LoVo (cell line): ENCODE measurements at regions not wholly inside any gene's neighbourhood (a gene's known extent, or its start where the extent isn't known, plus 50 kb on each side); places are given as distances from the start of the nearest gene placed in this dataset.
"Not testable (repeated sequence)": the region's sequence is repeated elsewhere in the genome, so short reads cannot be mapped to it uniquely, and the experiment has no call there.

Experiments
- DNase-seq: peaks from one replicate; pipeline ENCODE4 v3.0.0-alpha.2; 2016; ENCODE audit warnings: low spot score

DNA sequence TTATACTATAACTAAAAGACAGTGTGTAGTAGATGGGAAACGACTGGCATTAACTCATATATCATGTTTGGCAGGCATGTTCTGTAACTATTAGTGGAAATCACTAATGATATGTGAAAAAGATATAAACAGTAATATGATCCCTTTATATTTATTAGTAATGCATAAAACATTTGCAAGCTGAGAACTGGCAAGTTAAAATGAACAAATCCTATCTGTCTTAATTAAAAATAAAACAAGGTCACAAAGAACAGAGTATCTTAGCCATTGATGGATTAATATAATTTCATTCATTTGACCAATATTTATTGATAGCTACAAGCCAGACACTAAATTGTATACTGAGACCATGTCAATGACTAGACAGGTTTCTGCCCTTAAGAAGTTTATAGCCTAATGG lies 154.5 kb downstream of the CRPPA start:
- DNase-seq, result no peak

DNA sequence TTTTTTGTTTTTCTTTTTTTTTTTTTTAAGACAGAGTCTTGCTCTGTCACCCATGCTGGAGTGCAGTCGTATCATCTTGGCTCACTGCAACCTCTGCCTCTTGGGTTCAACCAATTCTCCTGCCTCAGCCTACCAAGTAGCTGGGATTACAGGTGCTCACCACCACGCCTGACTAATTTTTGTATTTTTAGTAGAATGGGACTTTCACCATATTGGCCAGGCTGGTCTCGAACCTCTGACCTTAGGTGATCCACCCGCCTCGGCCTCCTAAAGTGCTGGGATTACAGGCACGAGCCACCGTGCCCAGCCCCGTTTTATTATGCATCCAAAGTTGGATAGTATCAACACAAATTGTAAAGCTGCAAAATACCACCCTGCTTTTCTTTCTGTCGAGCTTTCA lies 154.9 kb downstream of the CRPPA start:
- not testable (repeated sequence) for DNase-seq

DNA sequence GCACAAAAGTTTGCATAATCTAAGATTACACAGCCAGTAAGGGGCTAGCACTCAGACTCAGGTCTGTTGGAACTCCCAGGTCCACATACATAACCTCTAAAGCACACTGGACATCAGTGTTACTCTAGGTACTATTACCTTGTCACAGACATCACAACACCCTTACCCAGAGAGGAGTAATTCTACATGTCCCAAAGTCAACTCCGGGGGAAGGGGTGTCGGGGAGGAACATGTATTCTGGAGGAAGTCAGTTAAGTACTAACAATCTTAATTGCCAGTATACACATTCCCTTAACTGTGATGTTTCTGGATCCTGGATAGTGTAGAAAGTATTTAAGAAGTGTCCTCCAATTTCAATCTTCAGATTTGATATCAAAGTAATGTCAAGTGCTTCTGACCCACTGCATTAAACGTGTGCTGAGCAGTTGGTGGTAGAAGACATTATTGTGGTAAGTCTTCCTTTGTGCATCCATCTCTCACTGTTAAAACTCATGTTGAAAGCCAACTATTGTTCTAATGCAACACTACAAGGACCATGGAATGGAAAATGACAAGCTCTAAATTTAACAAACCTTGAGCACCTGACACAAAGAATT lies 155.4 kb downstream of the CRPPA start:
- DNase-seq, result no peak

DNA sequence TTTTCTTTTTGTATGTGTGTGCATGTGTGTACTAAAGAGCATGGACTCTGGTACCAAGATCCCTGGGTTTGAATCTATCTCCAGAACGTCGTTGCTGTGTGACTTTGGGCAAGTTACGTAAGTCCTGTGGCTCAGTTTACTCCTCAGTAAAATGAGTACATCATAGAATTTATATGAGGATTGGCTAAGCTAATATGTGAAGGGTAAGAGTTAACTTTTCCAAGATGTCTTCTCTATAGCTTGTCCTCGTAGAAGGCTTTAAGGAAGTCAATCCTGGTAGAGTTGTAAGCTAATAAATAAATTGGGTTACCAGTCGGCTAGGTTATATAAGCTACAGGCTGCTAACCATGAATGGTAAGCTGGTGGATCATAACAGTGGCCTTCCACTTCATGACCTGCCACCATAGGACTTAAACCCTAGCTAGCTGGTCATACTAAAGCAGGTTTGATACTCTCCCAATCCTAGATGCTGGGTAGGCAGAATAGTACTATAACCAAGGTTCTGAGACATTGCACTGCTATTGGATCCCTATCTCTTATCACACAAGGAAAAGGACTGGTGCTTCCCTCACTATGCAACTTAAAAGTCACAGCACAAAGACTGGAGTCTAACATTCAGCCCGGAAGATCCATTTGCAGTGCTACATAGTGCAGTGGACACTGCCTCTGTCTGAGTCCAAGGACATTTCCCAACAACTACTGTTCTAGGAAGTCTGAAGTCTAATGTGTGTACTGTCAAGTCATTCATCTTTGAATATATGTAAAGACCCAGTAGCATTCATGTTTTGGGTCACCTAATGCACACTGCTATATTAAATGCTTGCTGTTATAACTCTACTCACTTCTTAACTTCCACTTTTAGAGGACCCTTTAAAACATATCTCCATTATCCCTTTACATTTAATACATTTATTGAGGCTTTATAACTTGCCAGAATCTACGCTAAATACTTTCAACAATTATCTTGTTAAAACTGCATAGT lies 156.2 kb downstream of the CRPPA start:
- DNase-seq, result no peak

DNA sequence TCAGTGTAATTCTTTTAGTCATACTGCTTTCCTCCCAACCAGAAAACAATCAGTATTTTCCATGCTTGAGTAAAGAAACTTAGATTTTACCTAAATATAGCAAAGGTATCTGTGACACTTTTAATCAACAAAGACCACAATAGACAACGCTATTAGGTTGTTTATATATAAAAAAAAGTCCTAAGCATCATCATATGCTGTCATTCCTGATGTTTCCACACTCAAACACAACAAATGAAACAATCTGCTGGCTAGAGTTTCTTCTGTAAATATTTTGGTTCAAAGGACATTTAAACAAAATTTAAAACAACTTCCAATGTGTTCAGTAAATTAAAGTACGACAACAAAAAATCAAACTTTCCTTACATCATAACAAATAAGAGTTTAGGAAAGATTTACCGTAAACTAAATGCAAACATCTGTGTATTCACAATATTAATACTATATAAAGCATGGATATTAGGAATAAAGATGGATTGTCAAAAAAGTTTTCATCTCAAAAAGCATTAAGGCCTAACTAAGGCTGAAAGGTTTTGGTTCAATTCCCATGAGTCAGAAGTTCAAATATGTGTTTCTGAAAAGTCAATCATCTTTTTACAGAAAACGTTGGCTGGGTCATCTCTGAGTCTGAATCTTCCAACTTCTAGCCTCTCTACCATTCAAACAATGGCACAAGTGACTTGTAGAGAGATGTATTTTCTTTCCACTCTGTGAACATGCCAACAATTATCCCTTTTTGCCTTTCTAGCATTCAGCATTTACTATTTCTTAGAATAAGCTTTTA lies 157.1 kb downstream of the CRPPA start:
- no peak for DNase-seq

DNA sequence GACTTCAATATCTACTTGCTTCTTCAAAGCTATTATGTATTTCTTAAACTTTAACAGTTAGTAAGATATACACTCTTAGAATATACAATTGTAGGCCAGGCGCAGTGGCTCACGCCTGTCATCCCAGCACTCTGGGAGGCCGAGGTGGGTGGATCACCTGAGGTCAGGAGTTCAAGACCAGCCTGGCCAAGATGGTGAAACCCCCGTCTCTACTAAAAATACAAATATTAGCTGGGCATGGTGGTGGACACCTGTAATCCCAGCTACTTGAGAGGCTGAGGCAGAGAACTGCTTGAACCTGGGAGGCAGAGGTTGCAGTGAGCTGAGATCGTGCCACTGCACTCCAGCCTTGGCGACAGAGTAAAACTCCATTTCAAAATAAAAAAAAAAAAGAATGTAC lies 158.0 kb downstream of the CRPPA start:
- DNase-seq, result not testable (repeated sequence)

DNA sequence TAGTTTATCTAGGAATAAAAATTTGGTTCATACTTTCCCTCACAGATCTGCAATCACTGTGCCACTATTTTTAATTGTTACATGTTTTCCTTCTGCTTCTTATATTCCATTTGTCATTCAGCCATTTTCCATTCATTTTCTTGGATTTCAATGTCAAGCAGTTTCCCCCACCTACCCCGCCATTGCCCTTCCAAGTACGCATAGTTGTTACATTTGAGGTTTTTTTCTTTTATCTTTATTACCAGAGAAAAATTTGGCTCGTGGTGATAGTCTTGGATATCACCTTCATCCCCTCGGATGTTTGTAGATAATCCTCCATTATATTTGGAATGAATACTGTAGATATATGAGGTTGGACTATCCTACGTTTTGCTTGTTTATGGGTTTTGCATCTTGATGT lies 159.7 kb downstream of the CRPPA start:
- DNase-seq, result no peak

DNA sequence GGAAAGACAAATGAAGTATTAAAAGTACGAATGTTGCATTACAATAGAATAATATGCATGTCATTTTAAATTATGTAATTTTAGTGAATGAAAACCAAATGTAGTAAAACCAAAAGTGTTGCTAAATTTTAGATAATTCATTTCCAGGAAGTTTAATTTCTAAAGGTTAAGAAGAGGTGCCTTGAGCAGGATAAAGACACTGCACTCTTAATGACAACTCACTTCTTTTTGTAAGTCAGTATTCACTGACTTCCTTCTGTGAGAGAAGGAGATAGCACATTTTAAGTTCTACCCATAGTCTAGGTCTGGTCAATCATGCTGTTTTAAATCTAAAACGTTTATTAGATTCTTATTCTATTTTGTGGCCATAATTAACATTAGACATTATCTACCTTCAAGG lies 160.2 kb downstream of the CRPPA start:
- DNase-seq, result no peak

DNA sequence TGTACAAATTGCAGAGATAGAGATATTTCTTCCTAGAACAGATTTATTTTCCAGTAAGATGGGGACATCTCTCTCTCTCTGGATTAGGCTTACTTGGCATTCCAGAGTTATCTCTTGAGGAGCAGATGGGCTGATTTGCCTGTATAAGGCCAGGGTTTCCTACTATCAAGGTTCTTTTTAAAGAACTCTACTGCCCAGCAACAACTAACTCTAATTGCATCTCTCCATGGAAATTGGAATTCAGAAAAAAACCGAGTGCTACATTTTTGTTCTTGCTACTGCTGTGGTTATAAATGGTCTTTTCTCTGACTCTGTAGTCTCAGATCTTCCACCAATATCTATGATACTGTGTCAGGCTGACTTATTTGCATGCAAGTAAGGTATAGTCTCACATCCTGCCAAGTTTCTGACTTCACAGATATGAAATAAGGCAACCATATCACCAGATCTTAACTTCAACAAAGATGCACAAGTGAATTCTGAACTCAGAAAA lies 161.1 kb downstream of the CRPPA start:
- DNase-seq, result no peak

DNA sequence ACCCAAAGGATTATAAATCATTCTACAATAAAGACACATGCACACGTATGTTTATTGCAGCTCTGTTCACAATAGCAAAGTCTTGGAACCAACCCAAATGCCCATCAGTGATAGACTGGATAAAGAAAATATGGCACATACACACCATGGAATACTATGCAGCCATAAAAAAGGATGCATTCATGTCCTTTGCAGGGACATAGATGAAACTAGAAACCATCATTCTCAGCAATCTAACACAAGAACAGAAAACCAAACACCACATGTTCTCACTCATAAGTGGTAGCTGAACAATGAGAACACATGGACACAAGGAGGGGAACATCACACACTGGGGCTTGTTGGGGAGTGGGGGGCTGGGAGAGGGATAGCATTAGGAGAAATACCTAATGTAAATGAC lies 164.9 kb downstream of the CRPPA start:
- not testable (repeated sequence) for DNase-seq

DNA sequence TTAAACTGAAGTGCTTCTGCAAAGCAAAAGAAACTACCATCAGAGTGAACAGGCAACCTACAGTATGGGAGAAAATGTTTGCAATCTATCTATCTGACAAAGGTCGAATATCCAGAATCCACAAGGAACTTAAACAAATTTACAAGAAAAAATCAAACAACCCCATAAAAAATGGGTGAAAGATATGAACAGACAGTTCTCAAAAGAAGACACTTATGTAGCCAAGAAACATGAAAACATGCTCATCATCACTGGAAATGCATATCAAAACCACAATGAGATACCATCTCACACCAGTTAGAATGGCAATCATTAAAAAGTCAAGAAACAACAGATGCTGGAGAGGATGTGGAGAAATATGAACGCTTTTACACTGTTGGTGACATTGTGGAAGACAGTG lies 165.4 kb downstream of the CRPPA start:
- not testable (repeated sequence) for DNase-seq

DNA sequence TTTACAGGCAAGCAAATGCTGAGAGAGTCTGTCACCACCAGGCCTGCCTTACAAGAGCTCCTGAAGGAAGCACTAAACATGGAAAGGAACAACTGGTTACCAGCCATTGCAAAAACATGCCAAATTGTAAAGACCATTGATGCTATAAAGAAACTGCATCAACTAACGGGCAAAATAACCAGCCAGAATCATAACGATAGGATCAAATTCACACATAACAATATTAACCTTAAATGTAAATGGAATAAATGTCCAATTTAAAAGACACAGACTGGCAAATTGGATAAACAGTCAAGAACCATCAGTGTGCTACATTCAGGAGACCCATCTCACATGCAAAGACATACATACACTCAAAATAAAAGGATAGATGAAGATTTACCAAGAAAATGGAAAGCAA lies 170.7 kb downstream of the CRPPA start:
- not testable (repeated sequence) for DNase-seq

DNA sequence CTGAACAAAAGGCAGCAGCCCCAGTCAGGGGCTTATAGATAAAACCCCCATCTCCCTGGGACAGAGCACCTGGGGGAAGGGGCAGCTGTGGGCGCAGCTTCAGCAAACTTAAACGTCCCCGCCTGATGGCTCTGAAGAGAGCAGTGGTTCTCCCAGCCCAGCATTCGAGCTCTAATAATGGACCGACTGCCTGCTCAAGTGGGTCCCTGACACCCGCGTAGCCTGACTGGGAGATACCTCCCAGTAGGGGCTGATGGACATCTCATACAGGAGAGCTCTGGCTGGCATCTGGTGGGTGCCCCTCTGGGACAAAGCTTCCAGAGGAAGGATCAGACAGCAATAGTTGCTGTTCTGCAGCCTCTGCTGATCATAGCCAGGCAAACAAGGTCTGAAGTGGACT lies 172.1 kb downstream of the CRPPA start:
- not testable (repeated sequence) for DNase-seq

DNA sequence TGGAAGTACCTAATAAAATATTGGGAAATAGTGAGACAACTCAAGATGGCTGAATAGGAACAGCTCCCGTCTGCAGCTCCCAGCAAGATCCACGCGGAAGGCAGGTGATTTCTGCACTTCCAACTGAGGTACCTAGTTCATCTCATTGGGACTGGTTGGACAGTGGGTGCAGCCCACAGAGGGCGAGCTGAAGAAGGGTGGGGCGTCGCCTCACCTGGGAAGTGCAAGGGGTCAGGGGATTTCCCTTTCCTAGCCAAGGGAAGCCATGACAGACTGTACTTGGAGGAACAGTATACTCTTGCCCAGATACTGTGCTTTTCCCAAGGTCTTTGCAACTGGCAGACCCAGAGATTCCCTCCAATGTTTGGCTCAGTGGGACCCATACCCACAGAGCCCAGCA lies 172.8 kb downstream of the CRPPA start:
- not testable (repeated sequence) for DNase-seq

DNA sequence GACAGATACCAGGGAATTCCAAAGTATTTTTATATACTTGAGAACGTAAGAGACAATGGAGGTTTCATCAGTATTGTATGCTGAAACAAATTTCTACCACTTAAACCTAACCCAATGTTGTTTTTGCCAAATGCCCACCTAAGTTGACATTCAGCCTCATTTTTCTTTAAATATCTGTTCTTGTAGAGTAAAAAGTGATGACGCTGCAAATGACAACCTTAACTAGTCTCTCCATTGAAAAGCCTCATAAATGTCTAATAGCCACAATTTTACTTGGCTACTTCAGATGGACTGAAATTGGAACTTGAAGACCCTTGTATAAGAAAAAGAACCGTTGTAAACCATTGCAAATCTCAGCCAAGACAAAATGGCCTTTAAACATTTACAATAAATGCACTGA lies 176.9 kb downstream of the CRPPA start:
- DNase-seq, result no peak

DNA sequence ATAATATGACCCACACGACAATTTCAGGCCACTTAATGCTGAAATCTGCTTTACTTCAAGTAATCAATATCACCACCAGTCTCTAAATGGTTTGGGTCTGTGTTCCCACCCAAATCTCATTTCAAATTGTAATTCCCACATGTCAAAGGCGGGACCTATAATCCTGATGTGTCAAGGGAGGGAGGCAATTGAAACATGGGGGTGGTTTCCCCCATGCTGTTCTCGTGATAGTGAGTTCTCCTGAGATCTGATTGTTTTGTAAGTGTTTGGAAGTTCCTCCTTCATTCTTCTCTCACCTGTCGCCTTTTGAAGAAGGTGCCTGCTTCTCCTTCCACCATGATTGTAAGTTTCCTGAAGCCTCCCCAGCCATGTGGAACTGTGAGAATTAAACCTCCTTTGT lies 178.4 kb downstream of the CRPPA start:
- no peak for DNase-seq

DNA sequence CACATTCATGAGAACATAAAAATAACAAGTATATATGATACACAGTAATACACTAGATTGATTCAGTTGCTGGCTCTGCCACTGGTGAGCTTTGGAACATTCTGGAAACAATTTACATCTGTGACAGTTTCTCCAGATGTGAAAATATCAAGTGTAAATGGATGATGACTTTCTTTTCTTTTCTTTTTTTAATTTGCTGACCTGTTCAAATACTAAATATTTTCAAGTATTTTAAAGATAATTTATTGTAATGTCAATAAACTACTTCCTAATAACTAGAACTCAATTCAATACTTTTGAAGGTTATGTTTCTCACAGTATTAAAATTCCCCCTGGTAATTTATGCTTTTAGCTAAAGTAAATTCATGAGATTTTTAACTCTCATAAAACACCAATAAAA lies 180.3 kb downstream of the CRPPA start:
- DNase-seq, result no peak

DNA sequence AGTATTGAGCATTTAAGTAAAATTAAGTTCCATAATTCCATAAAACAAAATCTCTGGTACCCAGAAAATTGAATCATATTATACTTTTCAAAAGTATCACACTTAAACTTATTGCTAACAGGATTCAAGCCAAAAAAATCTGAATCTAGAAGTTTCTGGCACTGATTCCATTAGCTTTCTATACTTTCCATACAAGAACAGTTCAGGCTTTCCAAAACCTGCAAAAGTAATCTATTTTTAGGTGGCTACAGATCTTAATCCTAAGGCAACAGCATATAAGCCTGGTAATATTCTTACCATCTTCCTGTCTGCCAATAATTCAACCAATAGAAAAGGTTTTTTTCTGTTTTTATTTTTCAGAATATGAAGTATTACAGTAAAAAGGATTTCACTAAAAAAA lies 185.0 kb downstream of the CRPPA start:
- DNase-seq, result no peak

DNA sequence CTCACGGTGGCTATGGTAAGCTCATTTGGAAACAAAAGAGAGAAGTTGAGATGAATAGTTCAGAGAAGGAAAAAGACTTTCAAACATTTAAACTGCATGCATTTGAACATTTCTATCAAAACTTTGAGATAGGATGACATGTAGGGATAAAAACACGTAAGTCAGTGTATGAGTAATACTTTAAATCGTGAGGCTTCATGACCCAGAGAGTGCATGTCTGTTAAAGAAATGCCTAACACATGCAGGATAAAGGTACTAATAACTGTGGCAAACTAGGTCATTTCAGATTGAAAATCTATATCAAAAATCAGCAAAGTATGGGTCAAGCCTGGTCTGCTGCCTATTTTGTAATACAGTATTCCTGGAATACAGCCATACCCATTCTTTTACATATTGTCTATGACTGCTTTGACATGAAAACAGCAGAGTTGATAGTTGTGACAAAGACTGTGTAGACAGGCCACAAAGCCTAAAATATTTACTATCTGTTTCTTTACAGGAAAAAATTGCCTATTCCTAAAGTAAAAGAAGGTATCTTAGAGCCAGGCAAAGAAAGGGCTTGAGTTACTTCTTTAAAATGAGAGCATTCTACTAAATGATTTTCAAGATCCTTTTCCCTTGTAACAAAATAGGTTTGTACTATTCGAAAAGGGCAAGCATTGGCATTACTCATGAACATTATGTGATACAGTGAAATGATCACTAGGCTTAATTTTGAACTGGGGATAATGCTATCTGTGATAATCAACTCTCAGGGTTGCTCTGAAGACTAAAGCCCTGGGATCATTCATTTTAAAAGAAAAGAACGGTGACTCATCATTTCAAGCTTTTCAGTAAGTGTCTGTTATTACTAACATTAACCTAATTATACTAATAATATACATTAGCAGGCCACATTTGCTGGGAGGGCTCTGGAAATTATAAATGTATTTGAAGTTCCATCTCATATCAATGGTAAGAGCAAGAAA lies 185.9 kb downstream of the CRPPA start:
- no peak for DNase-seq

DNA sequence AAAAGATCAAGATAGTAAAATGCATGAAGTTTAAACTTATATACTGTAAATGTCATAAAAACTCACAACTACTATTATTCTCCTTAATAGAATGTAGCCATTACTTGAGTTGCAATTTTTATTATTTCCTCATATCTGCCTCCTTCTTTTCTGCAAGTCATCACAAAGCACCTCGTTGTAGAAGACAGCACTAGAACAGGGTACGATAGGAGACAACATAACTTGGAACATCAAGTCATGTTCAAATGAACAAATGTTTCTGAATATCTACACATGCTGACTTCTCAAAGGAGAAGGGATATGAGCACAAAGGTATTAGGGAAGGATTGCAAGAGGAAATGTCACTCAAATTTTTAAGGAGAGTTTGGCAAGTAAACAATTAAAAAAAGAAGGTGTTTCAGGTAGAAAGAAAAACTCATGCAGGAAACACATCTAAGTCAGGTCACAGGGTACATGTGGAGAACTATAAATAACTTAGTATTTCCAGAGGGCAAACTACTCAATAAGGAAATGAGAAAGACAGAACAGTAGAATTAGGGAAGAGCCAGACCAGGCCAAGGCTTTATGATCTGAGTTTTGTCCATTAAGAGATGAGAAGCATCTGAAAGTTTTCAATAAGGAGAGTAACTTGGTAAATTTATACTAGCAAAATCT lies 186.7 kb downstream of the CRPPA start:
- DNase-seq, result no peak

DNA sequence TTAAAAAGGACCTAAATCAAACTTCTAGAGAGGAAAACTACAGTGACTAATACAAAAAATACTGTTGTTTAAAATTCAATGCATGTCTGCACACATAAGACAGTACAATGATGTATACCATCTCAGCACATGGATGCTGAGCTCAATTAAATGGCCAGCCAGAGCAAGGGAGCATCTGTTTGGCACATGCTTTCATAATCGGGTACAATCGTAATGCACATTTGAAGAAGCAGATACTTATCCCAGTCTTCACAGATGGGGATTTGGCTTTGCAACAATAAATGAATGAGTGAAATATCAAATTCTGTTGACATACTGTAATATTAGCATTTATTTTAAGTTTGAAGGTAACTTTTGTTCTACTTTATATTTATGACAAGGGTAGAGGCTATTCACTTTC lies 187.8 kb downstream of the CRPPA start:
- DNase-seq, result no peak
